DND-41 (cell line): ENCODE measurements at regions not wholly inside any gene's neighbourhood (a gene's known extent, or its start where the extent isn't known, plus 50 kb on each side); places are given as distances from the start of the nearest gene placed in this dataset.

Experiments
- ATAC-seq: fragments of 200-7000 bp; cut with Tn5 transposase; 3 replicates; pipeline ENCODE4 v1.9.1; 2021; ENCODE audit warnings: low read depth; ENCODE audit not compliant: insufficient read depth
- DNase-seq: peaks from one replicate; pipeline ENCODE4 v3.0.0-alpha.2; 2020
- H2AFZ ChIP-seq: 2 replicates; pipeline ENCODE4 v1.6.0; 2012; ENCODE audit warnings: low read depth, low read length
- H3K27ac ChIP-seq: 2 replicates; pipeline ENCODE4 v1.5.1; 2012; ENCODE audit warnings: low read length, inconsistent platforms
- H3K27me3 ChIP-seq: fragments of 200-600 bp; sonication (generic); 2 replicates; pipeline ENCODE4 v1.6.0; 2012; ENCODE audit warnings: low read length, mild to moderate bottlenecking, inconsistent platforms; ENCODE audit not compliant: insufficient read depth, poor library complexity
- H3K36me3 ChIP-seq: 2 replicates; pipeline ENCODE4 v1.5.1; 2012; ENCODE audit warnings: low read length, inconsistent platforms; ENCODE audit not compliant: insufficient read depth
- H3K4me1 ChIP-seq: 2 replicates; pipeline ENCODE4 v1.5.1; 2012; ENCODE audit warnings: mild to moderate bottlenecking, low read length; ENCODE audit not compliant: insufficient read depth
- H3K4me2 ChIP-seq: 2 replicates; pipeline ENCODE4 v1.6.0; 2012; ENCODE audit warnings: mild to moderate bottlenecking, moderate library complexity, low read length, inconsistent platforms; ENCODE audit not compliant: insufficient read depth
- H3K4me3 ChIP-seq, 2 experiments: fragments of 200-600 bp in 1 of 2; shearing (Covaris generic) in 1 of 2; 2 replicates each; pipeline ENCODE4 v1.5.1; 2012 to 2016; ENCODE audit warnings: inconsistent platforms in 2 of 2, low read length in 2 of 2, mild to moderate bottlenecking in 2 of 2, low read depth in 1 of 2, moderate library complexity in 1 of 2
- H3K79me2 ChIP-seq: 2 replicates; pipeline ENCODE4 v1.6.0; 2012; ENCODE audit warnings: low read length, inconsistent platforms; ENCODE audit not compliant: insufficient read depth
- H3K9ac ChIP-seq: 2 replicates; pipeline ENCODE4 v1.6.0; 2012; ENCODE audit warnings: low read depth, mild to moderate bottlenecking, inconsistent platforms, low read length, moderate library complexity
- H3K9me3 ChIP-seq: 2 replicates; pipeline ENCODE4 v1.5.1; 2012; ENCODE audit warnings: low read length, moderate library complexity, mild to moderate bottlenecking, inconsistent platforms; ENCODE audit not compliant: insufficient read depth, severe bottlenecking
- H4K20me1 ChIP-seq: 2 replicates; pipeline ENCODE4 v1.6.0; 2012; ENCODE audit warnings: low read length; ENCODE audit not compliant: insufficient read depth
- EZH2 ChIP-seq: IDR thresholded peaks from 3 replicates; pipeline ENCODE4 v1.6.1; 2012; ENCODE audit warnings: borderline replicate concordance, low read depth, mild to moderate bottlenecking, moderate library complexity, low read length, inconsistent platforms; ENCODE audit not compliant: severe bottlenecking
- TF ChIP-seq, protein P1 (sequence below): IDR thresholded peaks from 2 replicates; pipeline ENCODE4 v1.5.1; 2012; ENCODE audit warnings: borderline replicate concordance, low read length, moderate library complexity, mild to moderate bottlenecking; ENCODE audit not compliant: poor library complexity, severe bottlenecking; ENCODE audit errors: extremely low read depth

DNA sequence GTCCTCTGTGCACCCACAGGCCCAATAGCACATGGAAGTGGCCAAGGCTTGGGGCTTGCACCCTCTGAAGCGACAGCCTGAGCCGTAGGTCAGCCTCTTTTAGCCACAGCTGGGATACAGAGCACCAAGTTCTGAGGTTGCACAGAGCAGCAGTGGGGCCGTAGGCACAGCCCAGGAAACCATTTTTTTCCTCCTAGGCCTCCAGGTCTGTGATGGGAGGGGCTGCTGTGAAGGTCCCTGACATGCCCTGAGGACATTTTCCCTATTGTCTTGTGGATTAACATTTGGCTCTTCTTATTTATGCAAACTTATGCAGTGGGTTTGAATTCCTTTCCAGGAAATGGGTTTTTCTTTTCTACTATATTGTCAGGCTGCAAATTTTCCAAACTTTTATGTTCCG lies 878.7 kb upstream of the MAN1A1 start:
- H3K27me3 ChIP-seq = no peaks in the 10 kb centered on the region
- H3K4me2 ChIP-seq = no peak overlapping the region
- no peak overlapping the region for H3K27ac ChIP-seq
- no peaks in the 10 kb centered on the region for H3K4me1 ChIP-seq
- no peak for DNase-seq
- no peaks in the 10 kb centered on the region for H4K20me1 ChIP-seq
- no peak overlapping the region for H3K9ac ChIP-seq
- H2AFZ ChIP-seq = no peak overlapping the region
- H3K79me2 ChIP-seq = no peaks in the 10 kb centered on the region
- no peak overlapping the region for H3K4me3 ChIP-seq
- no peaks in the 10 kb centered on the region for H3K9me3 ChIP-seq
- TF ChIP-seq, protein P1, sequence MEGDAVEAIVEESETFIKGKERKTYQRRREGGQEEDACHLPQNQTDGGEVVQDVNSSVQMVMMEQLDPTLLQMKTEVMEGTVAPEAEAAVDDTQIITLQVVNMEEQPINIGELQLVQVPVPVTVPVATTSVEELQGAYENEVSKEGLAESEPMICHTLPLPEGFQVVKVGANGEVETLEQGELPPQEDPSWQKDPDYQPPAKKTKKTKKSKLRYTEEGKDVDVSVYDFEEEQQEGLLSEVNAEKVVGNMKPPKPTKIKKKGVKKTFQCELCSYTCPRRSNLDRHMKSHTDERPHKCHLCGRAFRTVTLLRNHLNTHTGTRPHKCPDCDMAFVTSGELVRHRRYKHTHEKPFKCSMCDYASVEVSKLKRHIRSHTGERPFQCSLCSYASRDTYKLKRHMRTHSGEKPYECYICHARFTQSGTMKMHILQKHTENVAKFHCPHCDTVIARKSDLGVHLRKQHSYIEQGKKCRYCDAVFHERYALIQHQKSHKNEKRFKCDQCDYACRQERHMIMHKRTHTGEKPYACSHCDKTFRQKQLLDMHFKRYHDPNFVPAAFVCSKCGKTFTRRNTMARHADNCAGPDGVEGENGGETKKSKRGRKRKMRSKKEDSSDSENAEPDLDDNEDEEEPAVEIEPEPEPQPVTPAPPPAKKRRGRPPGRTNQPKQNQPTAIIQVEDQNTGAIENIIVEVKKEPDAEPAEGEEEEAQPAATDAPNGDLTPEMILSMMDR = no peak
- no peak for TF ChIP-seq EZH2
- no peaks in the 10 kb centered on the region for H3K36me3 ChIP-seq
- no peak for ATAC-seq

DNA sequence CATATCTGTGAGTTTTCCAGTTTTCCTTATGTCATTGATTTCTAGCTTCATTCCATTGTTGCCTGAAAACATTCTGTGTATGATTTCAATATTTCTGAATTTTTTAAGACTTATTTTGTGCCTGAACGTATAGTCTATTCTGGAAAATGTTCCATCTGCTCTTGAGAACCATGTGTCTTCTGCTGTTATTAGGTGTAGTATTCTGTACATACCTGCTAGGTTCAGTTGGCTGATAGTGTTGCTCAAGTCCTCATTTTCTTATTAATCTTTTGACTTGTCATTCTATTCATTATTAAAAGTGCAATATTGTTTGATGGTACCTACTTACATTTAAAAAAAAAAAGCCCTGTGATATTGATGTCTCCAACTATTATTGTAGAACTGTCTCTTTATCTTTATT lies 869.8 kb upstream of the MAN1A1 start:
- Histone ChIP-seq H3K4me2 (no peak overlapping the region), H3K36me3 (no peaks in the 10 kb centered on the region), H2AFZ (no peak overlapping the region), H3K9me3 (no peaks in the 10 kb centered on the region), H3K9ac (no peak overlapping the region), H3K27ac (no peak overlapping the region), H3K4me3 (no peak overlapping the region), H3K4me1 (no peaks in the 10 kb centered on the region), H3K79me2 (no peaks in the 10 kb centered on the region), H4K20me1 (no peaks in the 10 kb centered on the region), H3K27me3 (no peaks in the 10 kb centered on the region)
- DNase-seq (no peak), ATAC-seq (no peak)
- TF ChIP-seq, protein P1 = no peak
- TF ChIP-seq EZH2 = no peak

DNA sequence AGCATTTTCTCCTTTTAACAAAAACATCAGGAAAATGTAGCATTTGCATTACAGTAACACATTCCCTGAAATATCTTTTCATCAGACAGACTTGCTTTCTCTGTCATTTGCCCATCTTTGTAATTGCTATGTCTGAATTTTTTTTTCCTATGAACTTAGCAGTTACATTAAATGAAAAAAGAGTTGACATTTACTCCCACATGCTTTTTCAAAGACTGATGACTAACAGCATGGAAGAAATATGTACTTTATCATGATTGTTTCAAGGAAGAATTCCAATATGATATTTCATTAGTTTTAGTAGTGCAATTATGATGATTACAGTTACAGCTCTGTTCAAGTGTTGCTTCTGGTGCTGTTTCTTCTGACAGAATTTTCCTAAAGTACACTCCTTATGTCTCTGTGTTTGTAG lies 864.5 kb upstream of the MAN1A1 start:
- Histone ChIP-seq H3K4me3 (no peak overlapping the region), H3K9ac (no peak overlapping the region), H3K36me3 (no peaks in the 10 kb centered on the region), H3K9me3 (no peaks in the 10 kb centered on the region), H2AFZ (no peak overlapping the region), H4K20me1 (no peaks in the 10 kb centered on the region), H3K4me1 (no peaks in the 10 kb centered on the region), H3K27me3 (no peaks in the 10 kb centered on the region), H3K27ac (no peak overlapping the region), H3K4me2 (no peak overlapping the region), H3K79me2 (no peaks in the 10 kb centered on the region)
- ATAC-seq (no peak), DNase-seq (no peak)
- TF ChIP-seq EZH2 = no peak

DNA sequence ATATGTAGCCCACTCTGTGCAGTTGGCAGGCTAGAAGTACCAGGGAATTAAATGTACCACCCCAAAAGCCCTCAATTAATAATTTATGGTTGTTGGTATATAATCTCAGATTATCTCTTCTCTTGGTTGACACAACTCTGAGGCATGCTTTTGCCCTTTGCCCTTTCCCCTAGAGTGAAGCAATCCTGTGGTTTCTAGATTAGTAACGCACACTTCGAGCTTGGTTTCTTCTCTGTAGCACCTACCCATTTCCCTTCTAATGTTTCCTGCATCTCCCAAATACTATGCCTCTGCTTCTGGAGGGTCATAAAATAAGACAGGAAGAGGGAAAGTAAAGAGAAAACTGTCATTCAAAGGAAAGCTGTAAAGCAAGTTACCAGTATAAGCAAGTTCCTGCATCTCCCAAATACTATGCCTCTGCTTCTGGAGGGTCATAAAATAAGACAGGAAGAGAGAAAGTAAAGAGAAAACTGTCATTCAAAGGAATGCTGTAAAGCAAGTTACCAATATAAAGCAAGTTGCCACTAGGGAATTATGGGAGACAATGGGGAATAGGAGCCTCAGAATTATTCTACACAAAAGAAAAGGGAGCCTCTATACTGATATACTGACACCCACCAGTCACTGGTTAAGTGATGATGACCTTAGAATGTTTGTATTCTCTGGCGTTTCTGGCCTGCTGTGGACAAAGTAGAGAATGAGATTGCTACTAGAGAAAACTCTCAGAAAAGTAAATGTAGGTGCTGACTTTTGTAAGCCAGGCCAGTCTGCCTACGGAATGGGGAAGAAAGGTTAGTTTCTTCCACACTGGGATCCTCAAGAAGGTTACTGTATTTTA lies 862.6 kb upstream of the MAN1A1 start:
- no peak for TF ChIP-seq EZH2
- TF ChIP-seq, protein P1 = no peak
- H3K79me2 ChIP-seq = no peaks in the 10 kb centered on the region
- H3K9ac ChIP-seq = no peak overlapping the region
- no peak for DNase-seq
- H3K36me3 ChIP-seq = no peaks in the 10 kb centered on the region
- H3K27ac ChIP-seq = no peak overlapping the region
- H4K20me1 ChIP-seq = no peaks in the 10 kb centered on the region
- ATAC-seq = no peak
- H3K9me3 ChIP-seq = no peaks in the 10 kb centered on the region
- H3K4me2 ChIP-seq = no peak overlapping the region
- H3K4me3 ChIP-seq = no peak overlapping the region
- no peaks in the 10 kb centered on the region for H3K4me1 ChIP-seq
- no peaks in the 10 kb centered on the region for H3K27me3 ChIP-seq
- H2AFZ ChIP-seq = no peak overlapping the region
